HEK293 (cell line): ENCODE measurements at regions not wholly inside any gene's neighbourhood (a gene's known extent, or its start where the extent isn't known, plus 50 kb on each side); places are given as distances from the start of the nearest gene placed in this dataset.

ENCODE experiments used
- CTCF ChIA-PET: fragments of 350-600 bp; formaldehyde crosslinking; extraction: SDS; loops from one replicate; lab custom pipeline; 2021; ENCODE audit warnings: antibody characterized with exemption; lab: Yijun Ruan, JAX
- POLR2A ChIA-PET: fragments of 300-600 bp; formaldehyde crosslinking; extraction: SDS; loops from one replicate; lab custom pipeline; 2020; ENCODE audit warnings: antibody characterized with exemption, inconsistent platforms; lab: Yijun Ruan, JAX
- H3K27ac ChIP-seq: fragments of 200-500 bp; sonication (Bioruptor generic); 2 replicates; pipeline ENCODE4 v1.5.1; 2014; ENCODE audit warnings: low read depth, low read length, control low read depth, inconsistent platforms; ENCODE audit errors: extremely low read depth
- H3K36me3 ChIP-seq, 2 experiments: fragments of 200-500 bp in 1 of 2; sonication (Bioruptor generic) in 1 of 2; 1 replicate in 1 of 2; 2 replicates in 1 of 2; pipeline ENCODE4 v1.5.1; 2014 to 2017; ENCODE audit warnings: inconsistent platforms in 2 of 2, low read length in 2 of 2; ENCODE audit not compliant: control insufficient read depth in 2 of 2, insufficient read depth in 1 of 2
- H3K4me1 ChIP-seq: fragments of 200-500 bp; sonication (Bioruptor generic); 2 replicates; pipeline ENCODE4 v1.5.1; 2014; ENCODE audit warnings: mild to moderate bottlenecking, low read length, inconsistent platforms; ENCODE audit not compliant: control insufficient read depth, insufficient read depth
- H3K4me3 ChIP-seq: 2 replicates; pipeline ENCODE4 v1.5.1; 2011; ENCODE audit warnings: low read depth, mild to moderate bottlenecking, control low read depth, low read length, moderate library complexity
- H3K9me3 ChIP-seq: fragments of 200-500 bp; sonication (Bioruptor generic); 2 replicates; pipeline ENCODE4 v1.5.1; 2014; ENCODE audit warnings: low read depth, low read length, inconsistent platforms; ENCODE audit not compliant: control insufficient read depth, insufficient read depth
- KLF1 ChIP-seq: fragments of 450-650 bp; formaldehyde crosslinking; IDR thresholded peaks from 2 replicates; pipeline ENCODE4 v1.5.1; 2016; ENCODE audit warnings: missing biosample characterization, missing genetic modification characterization
- KLF17 ChIP-seq: fragments of 450-650 bp; formaldehyde crosslinking; IDR thresholded peaks from 2 replicates; pipeline ENCODE4 v1.5.1; 2016; ENCODE audit warnings: missing biosample characterization, missing genetic modification characterization
- REST ChIP-seq: fragments of 450-650 bp; formaldehyde crosslinking; IDR thresholded peaks from 2 replicates; pipeline ENCODE4 v1.5.1; 2016; ENCODE audit warnings: missing biosample characterization, missing genetic modification characterization
- ZBTB26 ChIP-seq: fragments of 450-650 bp; formaldehyde crosslinking; optimal IDR thresholded peaks from 2 replicates; pipeline ENCODE3; 2016; ENCODE audit warnings: missing biosample characterization, mild to moderate bottlenecking, missing genetic modification characterization
- ZNF155 ChIP-seq: fragments of 450-650 bp; formaldehyde crosslinking; IDR thresholded peaks from 2 replicates; pipeline ENCODE4 v1.5.1; 2016; ENCODE audit warnings: missing biosample characterization, missing genetic modification characterization
- ZNF19 ChIP-seq: fragments of 450-650 bp; formaldehyde crosslinking; IDR thresholded peaks from 2 replicates; pipeline ENCODE4; 2016; ENCODE audit warnings: missing biosample characterization, missing genetic modification characterization, low read depth
- ZNF223 ChIP-seq: fragments of 450-650 bp; formaldehyde crosslinking; IDR thresholded peaks from 2 replicates; pipeline ENCODE4 v1.5.1; 2016; ENCODE audit warnings: missing biosample characterization, missing genetic modification characterization
- ZNF248 ChIP-seq: fragments of 450-650 bp; formaldehyde crosslinking; IDR thresholded peaks from 2 replicates; pipeline ENCODE4 v1.5.1; 2017; ENCODE audit warnings: missing biosample characterization, missing genetic modification characterization
- ZNF311 ChIP-seq: fragments of 450-650 bp; formaldehyde crosslinking; IDR thresholded peaks from 2 replicates; pipeline ENCODE4 v1.5.1; 2017; ENCODE audit warnings: missing biosample characterization, missing genetic modification characterization, borderline replicate concordance
- ZNF394 ChIP-seq: fragments of 450-650 bp; formaldehyde crosslinking; IDR thresholded peaks from 2 replicates; pipeline ENCODE4 v1.5.1; 2016; ENCODE audit warnings: missing biosample characterization, missing genetic modification characterization, mild to moderate bottlenecking, moderate library complexity, borderline replicate concordance
- ZNF404 ChIP-seq: fragments of 450-650 bp; formaldehyde crosslinking; IDR thresholded peaks from 2 replicates; pipeline ENCODE4 v1.5.1; 2017; ENCODE audit warnings: missing biosample characterization, missing genetic modification characterization
- ZNF585B ChIP-seq: fragments of 450-650 bp; formaldehyde crosslinking; IDR thresholded peaks from 2 replicates; pipeline ENCODE4 v1.5.1; 2016; ENCODE audit warnings: missing biosample characterization, missing genetic modification characterization
- ZNF600 ChIP-seq: fragments of 450-650 bp; formaldehyde crosslinking; IDR thresholded peaks from 2 replicates; pipeline ENCODE4 v1.5.1; 2016; ENCODE audit warnings: missing biosample characterization, missing genetic modification characterization
- ZNF623 ChIP-seq: fragments of 450-650 bp; formaldehyde crosslinking; IDR thresholded peaks from 2 replicates; pipeline ENCODE4 v1.5.1; 2016; ENCODE audit warnings: missing biosample characterization, missing genetic modification characterization
- ZNF664 ChIP-seq: fragments of 450-650 bp; formaldehyde crosslinking; IDR thresholded peaks from 2 replicates; pipeline ENCODE4 v1.5.1; 2016; ENCODE audit warnings: missing biosample characterization, missing genetic modification characterization
- ZNF707 ChIP-seq: fragments of 450-650 bp; formaldehyde crosslinking; IDR thresholded peaks from 2 replicates; pipeline ENCODE4 v1.5.1; 2016; ENCODE audit warnings: missing biosample characterization, missing genetic modification characterization
- ZNF768 ChIP-seq: fragments of 450-650 bp; formaldehyde crosslinking; IDR thresholded peaks from 2 replicates; pipeline ENCODE4 v1.5.1; 2018; ENCODE audit warnings: missing biosample characterization, mild to moderate bottlenecking, missing genetic modification characterization
- ZNF792 ChIP-seq: fragments of 450-650 bp; formaldehyde crosslinking; IDR thresholded peaks from 2 replicates; pipeline ENCODE4 v1.5.1; 2016; ENCODE audit warnings: missing biosample characterization, missing genetic modification characterization
- TF ChIP-seq, protein P1 (sequence below): fragments of 450-650 bp; formaldehyde crosslinking; IDR thresholded peaks from 2 replicates; pipeline ENCODE4 v1.5.1; 2016; ENCODE audit warnings: missing biosample characterization, missing genetic modification characterization
- TF ChIP-seq, protein P2 (sequence below): fragments of 450-650 bp; formaldehyde crosslinking; IDR thresholded peaks from 2 replicates; pipeline ENCODE4 v1.5.1; 2016; ENCODE audit warnings: missing biosample characterization, missing genetic modification characterization

GRCh38 chr11:23232652-23233051 lies 372.4 kb upstream of the CCDC179 start:
- POLR2A ChIA-PET: no interaction called here

DNA sequence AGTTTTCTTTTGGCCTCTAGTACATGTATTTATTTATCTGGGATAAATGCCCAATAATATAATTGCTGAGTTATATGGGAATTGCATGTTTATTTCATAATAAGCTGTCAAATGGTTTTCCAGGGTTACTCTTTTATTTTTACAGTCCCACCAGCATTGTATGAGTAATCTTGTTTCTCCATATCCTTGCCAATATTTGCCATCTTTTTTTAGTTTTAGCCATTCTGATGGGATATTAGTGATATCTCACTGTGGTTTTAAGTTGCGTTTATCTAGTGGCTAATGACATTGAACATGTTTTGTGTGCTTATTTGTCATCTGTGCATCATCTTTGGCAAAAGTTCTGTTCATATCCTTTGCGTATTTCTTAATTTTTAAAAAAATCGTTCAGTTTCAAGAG lies 372.8 kb upstream of the CCDC179 start:
- CTCF ChIA-PET: no interaction called here
- H3K36me3 ChIP-seq: no peaks in the 10 kb centered on the region
- H3K27ac ChIP-seq: no peak overlapping the region
- H3K9me3 ChIP-seq: no peaks in the 10 kb centered on the region
- POLR2A ChIA-PET: no interaction called here
- TF ChIP-seq, protein P1, sequence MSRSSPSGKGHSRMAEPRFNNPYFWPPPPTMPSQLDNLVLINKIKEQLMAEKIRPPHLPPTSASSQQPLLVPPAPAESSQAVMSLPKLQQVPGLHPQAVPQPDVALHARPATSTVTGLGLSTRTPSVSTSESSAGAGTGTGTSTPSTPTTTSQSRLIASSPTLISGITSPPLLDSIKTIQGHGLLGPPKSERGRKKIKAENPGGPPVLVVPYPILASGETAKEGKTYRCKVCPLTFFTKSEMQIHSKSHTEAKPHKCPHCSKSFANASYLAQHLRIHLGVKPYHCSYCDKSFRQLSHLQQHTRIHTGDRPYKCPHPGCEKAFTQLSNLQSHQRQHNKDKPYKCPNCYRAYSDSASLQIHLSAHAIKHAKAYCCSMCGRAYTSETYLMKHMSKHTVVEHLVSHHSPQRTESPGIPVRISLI (tag by site-specific recombination): no peak
- H3K4me3 ChIP-seq: no peak overlapping the region
- H3K4me1 ChIP-seq: no peaks in the 10 kb centered on the region

More at GRCh38 chr11:23232652-23233051, 372.4 kb upstream of the CCDC179 start:
- Histone ChIP-seq H3K4me1 (no peaks in the 10 kb centered on the region), H3K9me3 (no peaks in the 10 kb centered on the region), H3K27ac (no peak overlapping the region), H3K4me3 (no peak overlapping the region), H3K36me3 (no peaks in the 10 kb centered on the region)
- CTCF ChIA-PET: no interaction called here
- TF ChIP-seq ZNF600 (tag by site-specific recombination): no peak
- no peak for TF ChIP-seq ZNF623
- no peak for TF ChIP-seq ZBTB26 (tag by site-specific recombination)
- no peak for TF ChIP-seq ZNF664 (tag by site-specific recombination)
- no peak for TF ChIP-seq ZNF248
- TF ChIP-seq ZNF311 (tag by site-specific recombination): no peak
- TF ChIP-seq ZNF404: no peak
- no peak for TF ChIP-seq ZNF768 (tag by site-specific recombination)
- TF ChIP-seq, protein P2, sequence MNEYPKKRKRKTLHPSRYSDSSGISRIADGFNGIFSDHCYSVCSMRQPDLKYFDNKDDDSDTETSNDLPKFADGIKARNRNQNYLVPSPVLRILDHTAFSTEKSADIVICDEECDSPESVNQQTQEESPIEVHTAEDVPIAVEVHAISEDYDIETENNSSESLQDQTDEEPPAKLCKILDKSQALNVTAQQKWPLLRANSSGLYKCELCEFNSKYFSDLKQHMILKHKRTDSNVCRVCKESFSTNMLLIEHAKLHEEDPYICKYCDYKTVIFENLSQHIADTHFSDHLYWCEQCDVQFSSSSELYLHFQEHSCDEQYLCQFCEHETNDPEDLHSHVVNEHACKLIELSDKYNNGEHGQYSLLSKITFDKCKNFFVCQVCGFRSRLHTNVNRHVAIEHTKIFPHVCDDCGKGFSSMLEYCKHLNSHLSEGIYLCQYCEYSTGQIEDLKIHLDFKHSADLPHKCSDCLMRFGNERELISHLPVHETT (tag by site-specific recombination): no peak
- TF ChIP-seq KLF17 (tag by site-specific recombination): no peak
- TF ChIP-seq ZNF155 (tag by site-specific recombination): no peak
- no peak for TF ChIP-seq ZNF707 (tag by site-specific recombination)
- no peak for TF ChIP-seq ZNF19 (tag by site-specific recombination)
- TF ChIP-seq ZNF394 (tag by site-specific recombination): no peak
- no peak for TF ChIP-seq REST
- TF ChIP-seq ZNF223 (tag by site-specific recombination): no peak
- no peak for TF ChIP-seq ZNF585B
- TF ChIP-seq KLF1 (tag by site-specific recombination): no peak
- no peak for TF ChIP-seq ZNF792 (tag by site-specific recombination)
